SU-DHL-6 (cell line): ENCODE measurements at regions not wholly inside any gene's neighbourhood (a gene's known extent, or its start where the extent isn't known, plus 50 kb on each side); places are given as distances from the start of the nearest gene placed in this dataset.

Experiments used
- EZH2phosphoT487 ChIP-seq: fragments of 200-600 bp; sonication (generic), shearing (Covaris generic); conservative IDR thresholded peaks from 2 replicates; pipeline ENCODE4 v1.6.1; 2018; ENCODE audit warnings: mild to moderate bottlenecking, antibody characterized with exemption, low read length, moderate library complexity, mixed read lengths
- TF ChIP-seq, protein P1 (sequence below): fragments of 200-600 bp; sonication (generic); IDR thresholded peaks from one replicate; pipeline ENCODE4 v1.5.1; 2017; ENCODE audit warnings: antibody characterized with exemption, mild to moderate bottlenecking, low read length, moderate library complexity; ENCODE audit not compliant: insufficient read depth, poor library complexity, severe bottlenecking

DNA sequence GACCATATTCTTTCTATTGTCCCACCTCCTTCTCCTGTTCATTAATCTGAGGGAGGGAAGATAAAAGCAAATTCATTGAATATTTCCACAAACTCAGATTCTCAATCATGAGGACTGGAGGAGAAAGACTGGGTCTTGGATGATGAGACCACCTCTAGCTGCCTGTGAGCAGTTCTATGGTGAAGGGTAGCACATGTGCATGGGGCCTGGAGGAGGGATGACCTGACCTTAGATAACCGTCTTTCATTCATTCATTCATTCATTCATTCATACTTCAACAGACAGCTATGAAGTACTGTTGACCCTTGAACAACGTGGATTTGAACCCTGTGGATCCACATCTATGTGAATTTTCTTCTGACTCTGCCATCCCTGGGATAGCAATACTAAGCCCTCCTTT, 68.4 kb downstream of the MED10 start:
- no peak for TF ChIP-seq EZH2phosphoT487
- TF ChIP-seq, protein P1, sequence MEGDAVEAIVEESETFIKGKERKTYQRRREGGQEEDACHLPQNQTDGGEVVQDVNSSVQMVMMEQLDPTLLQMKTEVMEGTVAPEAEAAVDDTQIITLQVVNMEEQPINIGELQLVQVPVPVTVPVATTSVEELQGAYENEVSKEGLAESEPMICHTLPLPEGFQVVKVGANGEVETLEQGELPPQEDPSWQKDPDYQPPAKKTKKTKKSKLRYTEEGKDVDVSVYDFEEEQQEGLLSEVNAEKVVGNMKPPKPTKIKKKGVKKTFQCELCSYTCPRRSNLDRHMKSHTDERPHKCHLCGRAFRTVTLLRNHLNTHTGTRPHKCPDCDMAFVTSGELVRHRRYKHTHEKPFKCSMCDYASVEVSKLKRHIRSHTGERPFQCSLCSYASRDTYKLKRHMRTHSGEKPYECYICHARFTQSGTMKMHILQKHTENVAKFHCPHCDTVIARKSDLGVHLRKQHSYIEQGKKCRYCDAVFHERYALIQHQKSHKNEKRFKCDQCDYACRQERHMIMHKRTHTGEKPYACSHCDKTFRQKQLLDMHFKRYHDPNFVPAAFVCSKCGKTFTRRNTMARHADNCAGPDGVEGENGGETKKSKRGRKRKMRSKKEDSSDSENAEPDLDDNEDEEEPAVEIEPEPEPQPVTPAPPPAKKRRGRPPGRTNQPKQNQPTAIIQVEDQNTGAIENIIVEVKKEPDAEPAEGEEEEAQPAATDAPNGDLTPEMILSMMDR, result no peak
